ENCODE measurements at regions not wholly inside any gene's neighbourhood (a gene's known extent, or its start where the extent isn't known, plus 50 kb on each side); places are given as distances from the start of the nearest gene placed in this dataset.

DNA sequence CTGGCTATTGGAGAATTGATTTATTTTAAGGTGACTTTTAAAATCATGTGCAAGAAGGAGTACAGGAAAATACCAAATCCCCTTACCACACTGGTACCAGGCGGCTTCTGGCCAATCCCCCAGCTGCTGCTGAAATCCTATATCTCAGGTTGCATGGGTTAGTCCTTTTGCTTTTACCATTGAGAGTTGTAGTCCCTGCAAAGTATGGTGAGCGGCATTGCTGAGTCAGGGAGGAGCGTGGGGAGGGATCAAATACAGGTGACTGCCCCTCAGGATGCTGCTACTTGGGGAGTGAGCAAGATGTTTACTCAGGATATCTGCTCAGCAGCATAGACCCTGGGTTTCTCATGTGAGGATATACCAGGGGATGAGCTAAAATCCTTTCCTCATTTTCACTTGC, 131.9 kb upstream of the STAC start:
- no peak for TF ChIP-seq TCF7L2 (IDR thresholded peaks at IDR 0.05; ENCODE audit: borderline replicate concordance, low read depth, low read length)
- TF ChIP-seq, protein P1, sequence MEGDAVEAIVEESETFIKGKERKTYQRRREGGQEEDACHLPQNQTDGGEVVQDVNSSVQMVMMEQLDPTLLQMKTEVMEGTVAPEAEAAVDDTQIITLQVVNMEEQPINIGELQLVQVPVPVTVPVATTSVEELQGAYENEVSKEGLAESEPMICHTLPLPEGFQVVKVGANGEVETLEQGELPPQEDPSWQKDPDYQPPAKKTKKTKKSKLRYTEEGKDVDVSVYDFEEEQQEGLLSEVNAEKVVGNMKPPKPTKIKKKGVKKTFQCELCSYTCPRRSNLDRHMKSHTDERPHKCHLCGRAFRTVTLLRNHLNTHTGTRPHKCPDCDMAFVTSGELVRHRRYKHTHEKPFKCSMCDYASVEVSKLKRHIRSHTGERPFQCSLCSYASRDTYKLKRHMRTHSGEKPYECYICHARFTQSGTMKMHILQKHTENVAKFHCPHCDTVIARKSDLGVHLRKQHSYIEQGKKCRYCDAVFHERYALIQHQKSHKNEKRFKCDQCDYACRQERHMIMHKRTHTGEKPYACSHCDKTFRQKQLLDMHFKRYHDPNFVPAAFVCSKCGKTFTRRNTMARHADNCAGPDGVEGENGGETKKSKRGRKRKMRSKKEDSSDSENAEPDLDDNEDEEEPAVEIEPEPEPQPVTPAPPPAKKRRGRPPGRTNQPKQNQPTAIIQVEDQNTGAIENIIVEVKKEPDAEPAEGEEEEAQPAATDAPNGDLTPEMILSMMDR (tag by site-specific recombination; IDR thresholded peaks at IDR 0.05), result no peak
- TF ChIP-seq ZNF292 (tag by site-specific recombination; IDR thresholded peaks at IDR 0.05; ENCODE audit: borderline replicate concordance, low read depth), result no peak
- TF ChIP-seq ZNF76 (tag by site-specific recombination; IDR thresholded peaks at IDR 0.05; ENCODE audit: borderline replicate concordance, low read depth), result no peak
- no peak for TF ChIP-seq ZNF133 (tag by site-specific recombination; IDR thresholded peaks at IDR 0.05)
- TF ChIP-seq ZNF426 (tag by site-specific recombination; IDR thresholded peaks at IDR 0.05), result no peak
- no peak for TF ChIP-seq MYNN (tag by site-specific recombination; IDR thresholded peaks at IDR 0.05; ENCODE audit: borderline replicate concordance)
- no peak for TF ChIP-seq ZNF391 (tag by site-specific recombination; IDR thresholded peaks at IDR 0.05; ENCODE audit: borderline replicate concordance, low read depth)
- TF ChIP-seq, protein P2, sequence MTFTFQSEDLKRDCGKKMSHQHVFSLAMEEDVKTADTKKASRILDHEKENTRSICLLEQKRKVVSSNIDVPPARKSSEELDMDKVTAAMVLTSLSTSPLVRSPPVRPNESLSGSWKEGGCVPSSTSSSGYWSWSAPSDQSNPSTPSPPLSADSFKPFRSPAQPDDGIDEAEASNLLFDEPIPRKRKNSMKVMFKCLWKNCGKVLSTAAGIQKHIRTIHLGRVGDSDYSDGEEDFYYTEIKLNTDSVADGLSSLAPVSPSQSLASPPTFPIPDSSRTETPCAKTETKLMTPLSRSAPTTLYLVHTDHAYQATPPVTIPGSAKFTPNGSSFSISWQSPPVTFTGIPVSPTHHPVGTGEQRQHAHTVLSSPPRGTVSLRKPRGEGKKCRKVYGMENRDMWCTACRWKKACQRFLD (tag by site-specific recombination; IDR thresholded peaks at IDR 0.05), result no peak
- TF ChIP-seq ZNF184 (tag by site-specific recombination; IDR thresholded peaks at IDR 0.05), result no peak
- TF ChIP-seq, protein P3, sequence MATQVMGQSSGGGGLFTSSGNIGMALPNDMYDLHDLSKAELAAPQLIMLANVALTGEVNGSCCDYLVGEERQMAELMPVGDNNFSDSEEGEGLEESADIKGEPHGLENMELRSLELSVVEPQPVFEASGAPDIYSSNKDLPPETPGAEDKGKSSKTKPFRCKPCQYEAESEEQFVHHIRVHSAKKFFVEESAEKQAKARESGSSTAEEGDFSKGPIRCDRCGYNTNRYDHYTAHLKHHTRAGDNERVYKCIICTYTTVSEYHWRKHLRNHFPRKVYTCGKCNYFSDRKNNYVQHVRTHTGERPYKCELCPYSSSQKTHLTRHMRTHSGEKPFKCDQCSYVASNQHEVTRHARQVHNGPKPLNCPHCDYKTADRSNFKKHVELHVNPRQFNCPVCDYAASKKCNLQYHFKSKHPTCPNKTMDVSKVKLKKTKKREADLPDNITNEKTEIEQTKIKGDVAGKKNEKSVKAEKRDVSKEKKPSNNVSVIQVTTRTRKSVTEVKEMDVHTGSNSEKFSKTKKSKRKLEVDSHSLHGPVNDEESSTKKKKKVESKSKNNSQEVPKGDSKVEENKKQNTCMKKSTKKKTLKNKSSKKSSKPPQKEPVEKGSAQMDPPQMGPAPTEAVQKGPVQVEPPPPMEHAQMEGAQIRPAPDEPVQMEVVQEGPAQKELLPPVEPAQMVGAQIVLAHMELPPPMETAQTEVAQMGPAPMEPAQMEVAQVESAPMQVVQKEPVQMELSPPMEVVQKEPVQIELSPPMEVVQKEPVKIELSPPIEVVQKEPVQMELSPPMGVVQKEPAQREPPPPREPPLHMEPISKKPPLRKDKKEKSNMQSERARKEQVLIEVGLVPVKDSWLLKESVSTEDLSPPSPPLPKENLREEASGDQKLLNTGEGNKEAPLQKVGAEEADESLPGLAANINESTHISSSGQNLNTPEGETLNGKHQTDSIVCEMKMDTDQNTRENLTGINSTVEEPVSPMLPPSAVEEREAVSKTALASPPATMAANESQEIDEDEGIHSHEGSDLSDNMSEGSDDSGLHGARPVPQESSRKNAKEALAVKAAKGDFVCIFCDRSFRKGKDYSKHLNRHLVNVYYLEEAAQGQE (tag by site-specific recombination; IDR thresholded peaks at IDR 0.05), result no peak
- no peak for TF ChIP-seq ZNF24 (tag by site-specific recombination; IDR thresholded peaks at IDR 0.05)
- TF ChIP-seq ZNF529 (tag by site-specific recombination; IDR thresholded peaks at IDR 0.05; ENCODE audit: insufficient replicate concordance), result no peak
- TF ChIP-seq ZSCAN23 (tag by site-specific recombination; IDR thresholded peaks at IDR 0.05), result no peak

Measured in HEK293 (cell line).